Esophagus squamous epithelium (tissue), 4 donors: ENCODE measurements at regions not wholly inside any gene's neighbourhood (a gene's known extent, or its start where the extent isn't known, plus 50 kb on each side); places are given as distances from the start of the nearest gene placed in this dataset.

Experiments used
- POLR2A ChIP-seq, 4 donors: fragments of 450-650 bp; IDR thresholded peaks; one replicate each; pipeline ENCODE4 v1.6.1; 2017; ENCODE audit warnings: antibody characterized with exemption in 4 of 4, mild to moderate bottlenecking in 4 of 4, moderate library complexity in 3 of 4
- TF ChIP-seq, protein P1 (sequence below), 6 experiments: fragments of 450-650 bp in 4 of 6; fragments of 200-600 bp in 2 of 6; sonication (generic) in 2 of 6; IDR thresholded peaks; one replicate each; pipeline ENCODE4 v1.5.1; 2016 to 2019; ENCODE audit warnings: antibody characterized with exemption in 6 of 6, mild to moderate bottlenecking in 4 of 6, moderate library complexity in 4 of 6

DNA sequence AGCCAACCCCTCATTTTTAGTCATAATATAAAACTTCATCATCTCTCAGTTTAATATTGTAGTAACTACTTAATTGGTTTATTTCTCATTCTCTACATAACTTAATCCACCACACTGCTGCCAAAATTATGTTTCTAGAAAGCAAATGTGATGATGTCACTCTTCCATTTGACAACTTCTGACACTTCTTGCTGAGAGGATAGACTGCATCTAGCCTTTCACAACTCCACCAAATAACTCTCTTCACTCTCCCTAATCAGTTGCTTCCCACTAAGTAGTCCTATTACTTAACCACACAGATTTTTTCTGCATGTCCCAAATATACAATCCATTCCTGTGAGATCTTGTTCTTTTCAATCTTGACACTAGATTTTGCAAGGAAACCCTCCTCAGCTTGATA is 951.3 kb downstream of the EPHA7 start:
- TF ChIP-seq, protein P1, sequence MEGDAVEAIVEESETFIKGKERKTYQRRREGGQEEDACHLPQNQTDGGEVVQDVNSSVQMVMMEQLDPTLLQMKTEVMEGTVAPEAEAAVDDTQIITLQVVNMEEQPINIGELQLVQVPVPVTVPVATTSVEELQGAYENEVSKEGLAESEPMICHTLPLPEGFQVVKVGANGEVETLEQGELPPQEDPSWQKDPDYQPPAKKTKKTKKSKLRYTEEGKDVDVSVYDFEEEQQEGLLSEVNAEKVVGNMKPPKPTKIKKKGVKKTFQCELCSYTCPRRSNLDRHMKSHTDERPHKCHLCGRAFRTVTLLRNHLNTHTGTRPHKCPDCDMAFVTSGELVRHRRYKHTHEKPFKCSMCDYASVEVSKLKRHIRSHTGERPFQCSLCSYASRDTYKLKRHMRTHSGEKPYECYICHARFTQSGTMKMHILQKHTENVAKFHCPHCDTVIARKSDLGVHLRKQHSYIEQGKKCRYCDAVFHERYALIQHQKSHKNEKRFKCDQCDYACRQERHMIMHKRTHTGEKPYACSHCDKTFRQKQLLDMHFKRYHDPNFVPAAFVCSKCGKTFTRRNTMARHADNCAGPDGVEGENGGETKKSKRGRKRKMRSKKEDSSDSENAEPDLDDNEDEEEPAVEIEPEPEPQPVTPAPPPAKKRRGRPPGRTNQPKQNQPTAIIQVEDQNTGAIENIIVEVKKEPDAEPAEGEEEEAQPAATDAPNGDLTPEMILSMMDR (IDR thresholded peaks at IDR 0.05) = no peak
- TF ChIP-seq POLR2A (IDR thresholded peaks at IDR 0.05) = no peak
